MG63 (cell line): ENCODE measurements at regions not wholly inside any gene's neighbourhood (a gene's known extent, or its start where the extent isn't known, plus 50 kb on each side); places are given as distances from the start of the nearest gene placed in this dataset.

ENCODE experiments used
- DNase-seq: peaks from one replicate; pipeline ENCODE4 v3.0.0-alpha.2; 2020
- H3K27me3 ChIP-seq: fragments of 250-450 bp; sonication (Bioruptor Pico); 2 replicates; pipeline ENCODE4 v1.5.1; 2020; ENCODE audit warnings: mild to moderate bottlenecking, moderate library complexity
- H3K36me3 ChIP-seq: fragments of 250-450 bp; sonication (Bioruptor Pico); 2 replicates; pipeline ENCODE4 v1.5.1; 2020; ENCODE audit warnings: mild to moderate bottlenecking, moderate library complexity
- H3K4me3 ChIP-seq: fragments of 250-450 bp; sonication (Bioruptor Pico); 2 replicates; pipeline ENCODE4 v1.5.1; 2020; ENCODE audit warnings: mild to moderate bottlenecking, moderate library complexity
- H3K9me3 ChIP-seq: fragments of 250-450 bp; sonication (Bioruptor Pico); 2 replicates; pipeline ENCODE4 v1.5.1; 2020; ENCODE audit warnings: mild to moderate bottlenecking, moderate library complexity

DNA sequence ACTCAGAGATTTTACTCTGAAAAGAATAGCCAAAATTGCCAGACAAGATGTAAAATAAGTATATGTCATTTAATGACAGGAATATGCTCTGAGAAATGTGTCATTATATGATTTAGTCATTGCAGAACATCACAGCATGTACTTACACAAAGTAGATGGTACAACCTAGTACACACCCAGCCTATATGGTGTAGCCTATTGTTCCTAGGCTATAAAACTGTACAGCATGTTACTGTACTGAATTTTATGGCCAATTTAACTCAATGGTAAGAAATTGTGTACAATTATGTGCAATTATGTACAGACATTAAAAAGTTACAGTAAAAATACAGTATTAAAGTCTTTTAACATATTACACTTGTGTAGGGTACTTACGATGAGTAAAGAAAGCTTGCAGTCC, 311.9 kb upstream of the EPHA7 start:
- Histone ChIP-seq H3K27me3 (no peaks in the 10 kb centered on the region), H3K4me3 (no peak overlapping the region), H3K36me3 (no peaks in the 10 kb centered on the region), H3K9me3 (no peaks in the 10 kb centered on the region)
- no peak for DNase-seq

DNA sequence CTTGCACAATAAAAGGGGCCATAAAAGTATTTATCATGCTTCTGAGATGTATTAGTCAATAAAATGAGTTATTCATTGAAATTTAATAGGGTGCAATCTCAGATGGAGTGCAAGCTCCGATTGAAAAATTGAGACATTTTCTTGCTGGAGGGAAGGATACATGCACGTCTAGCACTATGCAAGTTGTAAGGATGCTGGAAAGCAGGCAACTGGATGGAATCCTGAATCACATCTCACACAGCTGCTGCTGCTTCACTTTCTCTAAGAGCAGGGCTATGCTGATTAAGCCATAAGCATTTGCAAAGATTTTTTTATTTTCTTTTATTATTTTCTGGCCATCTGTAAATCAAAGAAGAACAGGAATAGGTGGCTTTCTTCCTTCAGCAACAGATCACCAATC, 308.8 kb upstream of the EPHA7 start:
- H3K4me3 ChIP-seq: no peak overlapping the region
- H3K9me3 ChIP-seq: no peaks in the 10 kb centered on the region
- no peaks in the 10 kb centered on the region for H3K27me3 ChIP-seq
- no peaks in the 10 kb centered on the region for H3K36me3 ChIP-seq
- no peak for DNase-seq

DNA sequence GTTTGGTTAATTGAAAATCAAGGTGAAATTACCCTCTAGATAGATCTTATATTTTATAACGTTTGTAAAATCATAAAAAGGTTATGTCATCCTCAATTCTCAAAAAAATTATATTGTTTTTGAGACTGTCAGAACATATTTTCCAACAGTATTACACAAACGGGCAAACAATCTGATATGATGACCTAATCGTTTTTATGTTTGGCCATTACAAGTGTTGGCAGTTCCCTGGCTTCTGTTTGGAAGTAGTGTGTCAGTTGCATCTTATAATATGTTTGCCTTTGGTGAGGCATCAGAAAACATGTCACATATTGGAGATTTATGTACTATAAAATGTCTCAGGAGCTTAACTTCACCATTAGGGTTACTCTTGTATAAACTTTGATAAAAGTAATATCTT, 308.1 kb upstream of the EPHA7 start:
- Histone ChIP-seq H3K9me3 (no peaks in the 10 kb centered on the region), H3K27me3 (no peaks in the 10 kb centered on the region), H3K36me3 (no peaks in the 10 kb centered on the region), H3K4me3 (no peak overlapping the region)
- no peak for DNase-seq

DNA sequence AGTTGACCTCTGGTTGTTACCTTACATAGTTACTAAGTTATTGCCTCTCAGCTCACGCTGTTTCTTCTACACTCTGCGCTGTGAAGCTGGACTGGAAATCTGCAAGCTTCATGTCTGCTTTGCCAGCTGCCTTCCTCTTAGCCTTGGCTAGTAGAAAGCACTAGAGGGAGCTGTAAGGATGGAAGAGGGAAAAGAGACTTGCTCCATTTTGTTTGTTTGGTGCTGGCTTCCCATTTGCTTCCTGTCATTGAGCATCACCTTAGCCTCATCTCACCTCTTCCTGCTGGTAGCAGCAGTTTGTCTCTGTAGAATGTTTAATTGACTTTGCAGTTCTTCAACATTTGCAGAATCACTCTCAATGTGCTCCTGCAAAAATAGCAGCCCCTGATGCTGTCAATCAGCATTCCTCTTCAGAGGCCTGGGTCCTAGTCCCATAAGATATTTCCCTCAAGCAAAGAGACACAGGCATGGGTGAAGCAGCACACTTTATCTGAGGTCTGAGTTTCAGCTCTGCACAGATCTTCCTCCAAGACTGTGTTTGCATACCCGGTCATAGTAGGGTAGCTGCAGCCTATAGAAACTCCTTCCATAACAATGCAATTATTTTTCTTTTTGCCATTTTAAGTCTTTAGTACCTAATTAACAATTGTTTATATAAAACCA, 302.2 kb upstream of the EPHA7 start:
- H3K9me3 ChIP-seq: no peaks in the 10 kb centered on the region; the same call in 1 of the 2 replicates
- no peaks in the 10 kb centered on the region for H3K36me3 ChIP-seq
- no peak overlapping the region for H3K4me3 ChIP-seq
- no peaks in the 10 kb centered on the region for H3K27me3 ChIP-seq
- DNase-seq: no peak

DNA sequence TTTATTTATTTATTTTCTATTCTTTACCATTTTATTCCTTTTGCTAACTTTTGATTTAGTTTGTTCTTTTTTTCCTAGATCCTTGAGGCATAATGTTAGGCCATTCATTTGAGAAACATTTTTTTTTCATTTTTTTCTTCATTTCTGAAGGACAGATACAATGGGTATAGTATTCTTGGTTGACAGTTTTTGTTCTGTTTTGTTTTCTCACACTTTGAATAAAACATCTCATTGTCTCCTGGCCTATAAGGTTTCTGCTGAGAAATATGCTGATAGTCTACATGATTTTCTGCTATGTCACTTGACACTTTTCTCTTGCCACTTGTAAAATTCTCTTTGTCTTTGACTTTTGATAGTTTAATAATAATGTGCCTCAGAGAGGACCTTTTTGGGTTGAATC, 294.6 kb upstream of the EPHA7 start:
- H3K4me3 ChIP-seq: no peak overlapping the region
- DNase-seq: no peak
- H3K36me3 ChIP-seq: no peaks in the 10 kb centered on the region
- H3K27me3 ChIP-seq: no peaks in the 10 kb centered on the region
- H3K9me3 ChIP-seq: peaks cover 33% of the 10 kb centered on the region

DNA sequence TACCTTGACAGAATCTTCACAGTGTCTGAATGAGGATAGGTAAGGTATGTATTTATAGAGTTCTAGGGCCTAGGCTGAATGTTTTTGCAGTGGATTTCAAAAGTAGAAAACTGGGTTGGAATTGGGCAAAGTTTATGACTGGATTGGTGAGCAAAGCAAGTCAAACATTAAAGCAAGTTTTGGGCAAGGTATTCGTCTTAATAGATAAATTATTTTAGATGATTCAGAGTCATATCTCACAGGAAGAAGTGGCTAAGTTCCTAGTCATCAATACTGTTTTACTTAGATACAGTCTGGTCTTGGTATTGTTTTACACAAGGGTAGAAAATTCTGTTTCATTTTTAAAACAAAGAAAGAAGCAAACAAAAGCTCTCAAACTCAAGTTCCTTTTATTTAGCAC, 284.1 kb upstream of the EPHA7 start:
- no peaks in the 10 kb centered on the region for H3K36me3 ChIP-seq
- no peak for DNase-seq
- no peaks in the 10 kb centered on the region for H3K27me3 ChIP-seq
- H3K4me3 ChIP-seq: no peak overlapping the region
- H3K9me3 ChIP-seq: peaks cover 6% of the 10 kb centered on the region; the same call in 1 of the 2 replicates

DNA sequence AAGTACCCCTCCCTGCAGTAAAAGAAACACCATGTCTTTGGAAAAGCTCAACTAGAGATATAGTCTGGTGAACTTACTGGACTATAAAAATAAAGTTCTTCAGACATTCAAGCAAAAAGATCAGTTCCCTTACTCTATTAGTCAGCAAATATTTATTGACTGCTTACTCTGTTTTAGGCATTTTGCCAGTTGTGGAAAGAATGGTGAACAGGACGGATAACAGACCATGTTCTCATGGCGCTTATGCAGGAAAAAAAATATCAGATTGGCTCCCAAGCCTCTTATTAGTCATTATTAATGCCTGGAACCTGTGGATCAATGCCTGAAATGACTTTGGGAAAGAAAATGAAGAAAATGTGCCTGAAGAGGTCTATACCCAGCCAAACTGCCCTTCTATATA, 282.2 kb upstream of the EPHA7 start:
- H3K27me3 ChIP-seq: no peaks in the 10 kb centered on the region
- DNase-seq: no peak
- no peaks in the 10 kb centered on the region for H3K36me3 ChIP-seq
- no peak overlapping the region for H3K4me3 ChIP-seq
- H3K9me3 ChIP-seq: peaks cover 2% of the 10 kb centered on the region; the same call in 1 of the 2 replicates

DNA sequence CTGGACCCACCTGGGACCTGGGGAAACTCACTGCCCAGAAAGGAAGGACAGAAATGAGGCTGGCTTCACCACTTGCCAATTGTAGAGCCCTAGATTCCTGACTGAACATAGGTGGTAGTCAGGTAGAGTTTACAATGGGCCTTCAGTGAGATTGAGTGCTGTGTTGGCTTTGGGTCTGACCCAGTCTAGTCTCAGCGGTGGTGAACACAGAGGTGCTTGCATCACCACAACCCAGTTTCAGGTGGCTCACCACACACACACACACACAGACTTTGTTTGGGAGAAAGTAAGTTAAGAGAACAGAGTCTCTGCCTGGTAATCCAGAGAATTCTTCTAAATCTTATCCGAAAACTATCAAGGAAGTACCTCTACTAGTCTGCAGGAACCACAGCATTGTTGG, 266.1 kb upstream of the EPHA7 start:
- DNase-seq: no peak
- no peaks in the 10 kb centered on the region for H3K27me3 ChIP-seq
- H3K9me3 ChIP-seq: no peaks in the 10 kb centered on the region
- no peaks in the 10 kb centered on the region for H3K36me3 ChIP-seq
- H3K4me3 ChIP-seq: no peak overlapping the region

DNA sequence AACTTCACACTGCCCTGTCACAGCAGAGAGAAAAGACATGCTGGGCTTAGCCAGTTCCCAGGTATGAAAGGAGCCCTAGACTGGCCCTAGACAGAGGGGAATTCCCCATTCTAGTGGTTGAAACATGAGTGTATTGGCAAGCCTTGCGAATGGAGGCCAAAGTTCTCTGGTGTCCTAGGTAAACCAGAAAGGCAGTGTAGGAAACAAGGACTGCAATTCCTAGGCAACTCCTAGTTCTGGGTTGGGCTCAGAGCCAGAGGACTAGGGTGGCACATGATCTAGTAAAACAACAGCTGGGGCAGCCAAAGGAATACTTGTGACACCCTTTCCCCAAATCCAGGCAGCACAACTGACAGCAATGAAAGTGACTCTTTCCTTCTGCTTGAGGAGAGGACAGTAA, 265.0 kb upstream of the EPHA7 start:
- Histone ChIP-seq H3K36me3 (no peaks in the 10 kb centered on the region), H3K4me3 (no peak overlapping the region), H3K27me3 (no peaks in the 10 kb centered on the region), H3K9me3 (no peaks in the 10 kb centered on the region)
- no peak for DNase-seq

DNA sequence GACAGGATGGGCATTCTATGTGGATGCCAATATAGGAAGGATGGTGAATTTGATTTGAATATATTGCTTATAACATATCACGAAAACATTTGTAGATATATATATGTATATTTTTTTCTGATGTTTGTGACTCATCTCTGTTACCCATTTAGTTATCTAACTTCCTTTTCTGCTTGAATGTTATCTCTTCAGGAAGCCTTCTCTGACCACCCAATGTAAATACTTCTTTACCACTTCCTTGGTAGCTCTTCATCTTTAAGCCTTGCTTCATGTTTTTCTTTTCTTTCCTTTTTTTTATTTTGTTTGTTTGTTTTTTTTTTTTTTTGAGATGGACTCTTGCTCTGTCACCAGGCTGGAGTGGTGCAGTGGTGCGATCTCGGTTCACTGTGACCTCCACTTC, 260.5 kb upstream of the EPHA7 start:
- H3K27me3 ChIP-seq: no peaks in the 10 kb centered on the region
- H3K4me3 ChIP-seq: no peak overlapping the region
- H3K9me3 ChIP-seq: no peaks in the 10 kb centered on the region
- no peaks in the 10 kb centered on the region for H3K36me3 ChIP-seq
- DNase-seq: no peak

DNA sequence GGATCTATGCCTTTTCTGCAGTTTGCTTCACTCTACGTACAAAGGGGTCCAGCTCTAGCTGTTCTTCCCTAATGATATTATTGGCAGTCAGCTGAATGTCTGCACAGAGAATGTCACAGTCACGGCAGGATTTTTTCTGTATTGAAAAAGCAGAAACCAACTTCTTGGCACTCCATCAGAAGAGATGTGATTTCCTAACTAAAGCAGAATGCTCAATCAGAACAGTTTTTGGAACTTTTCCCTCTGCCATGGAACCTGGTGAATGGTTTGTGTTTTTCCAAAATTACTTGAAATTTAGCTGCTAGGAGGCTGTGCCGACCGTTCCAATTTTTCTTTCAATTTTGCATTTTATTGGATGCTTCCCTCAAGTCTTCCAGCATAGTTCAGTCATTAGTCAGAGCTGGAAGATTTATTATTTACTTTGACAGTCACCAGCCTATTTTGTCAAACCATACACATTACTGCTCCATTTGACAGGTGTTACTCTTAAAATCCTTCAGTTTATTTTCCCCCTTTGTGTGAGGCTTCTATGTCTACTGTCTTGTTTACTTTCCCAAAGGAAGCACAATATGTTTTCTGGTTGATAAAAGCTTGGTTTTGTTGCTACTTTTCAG, 259.6 kb upstream of the EPHA7 start:
- no peaks in the 10 kb centered on the region for H3K36me3 ChIP-seq
- no peaks in the 10 kb centered on the region for H3K9me3 ChIP-seq
- peak overlapping the region; percentile 14 for H3K4me3 ChIP-seq
- H3K27me3 ChIP-seq: no peaks in the 10 kb centered on the region
- DNase-seq: no peak

DNA sequence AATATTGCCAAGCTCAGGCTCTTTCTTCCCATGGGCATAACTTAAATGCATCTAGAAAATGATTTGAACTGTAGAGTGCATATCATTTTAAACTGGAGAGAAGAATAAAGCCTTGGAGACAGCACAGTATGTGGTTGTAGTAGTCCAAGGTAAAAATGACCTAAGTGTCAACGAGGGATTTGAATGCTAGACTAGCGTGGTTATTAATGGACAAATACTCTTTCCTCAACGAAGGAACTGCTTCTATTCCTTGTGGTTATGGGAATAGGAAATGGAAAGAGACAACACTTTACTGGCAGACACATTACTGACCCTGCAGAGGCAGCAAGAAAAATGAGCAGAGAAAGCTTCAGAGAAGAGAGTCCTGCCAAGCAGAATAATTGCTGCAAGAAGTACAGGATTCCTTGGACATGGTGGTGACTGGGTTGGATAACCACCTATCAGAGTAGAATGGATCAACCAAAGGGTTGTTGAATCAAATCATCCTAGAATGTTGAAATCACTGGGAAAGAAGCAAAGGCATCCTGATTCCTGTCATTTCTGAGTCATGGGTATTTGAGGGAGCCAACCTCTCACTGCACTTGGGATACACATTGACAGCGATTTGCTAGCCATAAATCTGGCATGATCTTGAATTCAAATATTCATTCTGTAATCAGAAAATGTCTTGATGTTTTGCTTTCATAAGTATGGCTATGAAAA, 258.1 kb upstream of the EPHA7 start:
- Histone ChIP-seq H3K36me3 (no peaks in the 10 kb centered on the region), H3K9me3 (no peaks in the 10 kb centered on the region), H3K4me3 (no peak overlapping the region), H3K27me3 (no peaks in the 10 kb centered on the region)
- DNase-seq: peak; percentile 9

DNA sequence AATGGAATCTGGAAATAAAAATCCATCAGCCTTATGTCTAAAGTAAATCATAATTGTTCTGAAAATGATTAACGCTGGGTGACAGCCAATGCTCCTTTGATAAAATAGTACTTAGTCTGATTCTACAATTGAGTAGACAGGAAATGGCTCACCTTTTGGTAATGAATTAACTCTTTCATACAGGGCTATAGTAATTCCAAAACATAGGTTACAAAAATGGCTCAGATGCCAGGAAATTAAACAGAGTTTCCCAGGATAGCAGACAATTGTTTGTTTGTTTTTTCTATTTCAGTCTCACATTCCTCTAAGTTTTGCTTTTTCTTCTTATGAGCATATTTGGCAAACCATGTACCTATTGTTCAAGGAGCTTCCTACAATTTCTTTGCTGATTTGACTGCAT, 257.2 kb upstream of the EPHA7 start:
- Histone ChIP-seq H3K4me3 (no peak overlapping the region), H3K9me3 (no peaks in the 10 kb centered on the region), H3K36me3 (no peaks in the 10 kb centered on the region), H3K27me3 (no peaks in the 10 kb centered on the region)
- DNase-seq: no peak

DNA sequence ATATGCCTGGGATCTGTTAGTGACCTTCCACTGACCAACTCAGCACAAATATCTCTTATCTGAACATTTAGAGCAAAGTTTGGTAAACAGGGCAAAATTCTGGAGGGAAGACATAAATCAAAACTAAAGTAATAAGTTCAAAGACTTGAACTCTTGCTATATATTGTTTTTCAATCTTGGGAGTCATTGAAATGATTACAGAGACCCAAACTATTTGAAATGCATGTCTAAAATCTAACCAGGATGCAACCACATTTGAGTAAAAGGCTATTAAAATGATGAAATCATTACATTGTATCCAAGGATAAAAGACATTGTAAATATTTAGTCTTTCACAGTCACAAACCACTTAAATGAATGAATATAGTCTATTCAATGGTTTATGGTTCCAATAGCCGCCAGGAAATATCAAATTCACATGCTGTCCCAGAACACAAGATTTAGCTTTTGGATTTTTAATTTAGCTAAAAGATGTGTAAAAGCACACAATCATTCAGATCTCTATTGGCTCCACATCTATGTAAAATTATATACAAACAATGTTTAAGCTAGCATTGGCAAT, 256.6 kb upstream of the EPHA7 start:
- H3K9me3 ChIP-seq: no peaks in the 10 kb centered on the region
- H3K4me3 ChIP-seq: no peak overlapping the region
- DNase-seq: no peak
- H3K36me3 ChIP-seq: no peaks in the 10 kb centered on the region
- no peaks in the 10 kb centered on the region for H3K27me3 ChIP-seq

DNA sequence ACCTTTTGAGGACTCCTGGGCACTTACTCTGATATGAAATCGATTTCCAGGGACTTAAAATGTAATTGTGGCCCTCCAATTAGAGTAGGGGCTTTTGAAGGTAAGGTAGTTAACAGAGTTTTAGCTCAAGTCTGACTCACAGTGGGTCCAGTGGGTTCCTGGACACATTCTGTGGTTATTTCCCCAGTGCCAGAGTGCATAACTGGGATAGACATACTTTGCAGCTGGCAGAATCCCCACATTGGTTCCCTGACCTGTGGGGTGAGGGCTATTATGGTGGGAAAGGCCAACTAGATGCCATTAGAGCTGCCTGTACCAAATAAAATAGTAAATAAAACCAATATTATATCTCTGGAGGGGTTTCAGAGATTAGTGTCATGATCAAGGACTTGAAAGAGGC, 243.8 kb upstream of the EPHA7 start:
- no peaks in the 10 kb centered on the region for H3K27me3 ChIP-seq
- no peak overlapping the region for H3K4me3 ChIP-seq
- no peak for DNase-seq
- H3K36me3 ChIP-seq: no peaks in the 10 kb centered on the region
- H3K9me3 ChIP-seq: no peaks in the 10 kb centered on the region

DNA sequence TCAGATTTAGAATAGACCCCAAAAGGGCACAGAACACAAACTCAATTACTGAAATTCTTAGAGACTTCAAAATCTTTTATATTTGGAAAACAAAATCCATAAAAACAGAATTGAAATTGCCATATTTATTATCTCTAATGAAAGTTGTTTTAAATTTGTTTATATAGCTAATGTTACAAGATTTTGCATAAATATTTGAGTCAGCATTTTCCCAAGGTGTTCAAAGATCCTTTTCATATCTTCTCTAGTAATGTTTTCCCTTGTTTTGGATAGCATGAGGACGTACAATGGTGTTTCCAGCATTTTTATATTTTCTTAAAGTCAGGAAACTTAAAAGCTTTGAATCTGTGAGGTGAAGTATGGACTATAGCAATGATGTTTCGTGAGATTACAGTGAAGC, 235.2 kb upstream of the EPHA7 start:
- Histone ChIP-seq H3K36me3 (no peaks in the 10 kb centered on the region), H3K9me3 (0 out of 2 replicates have a peak, but pooled peaks cover 2% of the 10 kb centered on the region), H3K4me3 (no peak overlapping the region), H3K27me3 (no peaks in the 10 kb centered on the region)
- no peak for DNase-seq

DNA sequence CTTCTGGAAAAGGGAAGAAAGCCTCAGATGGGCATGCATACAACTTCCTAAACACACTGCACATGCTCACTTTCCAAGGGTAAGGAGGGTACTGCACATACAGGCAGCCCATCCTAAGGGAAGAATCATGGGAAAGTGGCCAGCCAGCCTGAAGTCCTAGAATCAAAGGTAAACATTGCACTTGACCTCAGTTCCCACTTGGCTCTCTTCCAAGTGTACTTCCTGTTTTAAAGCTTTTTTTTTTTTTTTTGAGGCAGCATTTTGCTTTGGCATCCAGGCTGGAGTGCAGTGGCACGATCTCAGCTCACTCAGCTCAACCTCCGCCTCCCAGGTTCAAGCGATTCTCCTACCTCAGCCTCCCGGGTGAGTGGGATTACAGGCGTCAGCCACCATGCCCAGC, 225.3 kb upstream of the EPHA7 start:
- no peak for DNase-seq
- Histone ChIP-seq H3K4me3 (no peak overlapping the region), H3K27me3 (no peaks in the 10 kb centered on the region), H3K36me3 (no peaks in the 10 kb centered on the region), H3K9me3 (peaks cover 5% of the 10 kb centered on the region)

DNA sequence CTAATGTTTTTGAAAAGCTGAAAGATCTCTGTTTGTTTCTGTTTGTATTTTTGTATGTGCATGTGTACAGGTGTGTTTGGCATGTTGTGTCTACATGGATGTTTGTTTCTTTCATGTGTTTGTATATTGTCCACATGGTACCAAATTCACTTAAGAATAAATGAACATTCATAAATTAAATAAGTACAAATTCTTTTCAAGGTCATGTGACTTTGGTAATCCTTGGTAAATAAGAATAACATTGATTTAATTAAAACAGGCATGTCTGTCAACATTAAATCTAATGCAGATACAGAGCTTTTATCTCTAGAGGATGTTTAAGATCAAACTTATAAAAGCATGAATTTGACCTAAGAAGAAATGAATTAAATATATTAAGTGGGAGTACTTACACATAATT, 219.8 kb upstream of the EPHA7 start:
- Histone ChIP-seq H3K4me3 (no peak overlapping the region; the same call in 1 of the 2 replicates), H3K36me3 (no peaks in the 10 kb centered on the region), H3K27me3 (no peaks in the 10 kb centered on the region), H3K9me3 (peaks cover 5% of the 10 kb centered on the region)
- DNase-seq: no peak
